GM21737 (cell line): ENCODE measurements at regions not wholly inside any gene's neighbourhood (a gene's known extent, or its start where the extent isn't known, plus 50 kb on each side); places are given as distances from the start of the nearest gene placed in this dataset.
"Not testable (repeated sequence)": the region's sequence is repeated elsewhere in the genome, so short reads cannot be mapped to it uniquely, and the experiment has no call there.

Source experiments
- ATAC-seq: cut with Tn5 transposase; IDR thresholded peaks from one replicate; pipeline ENCODE4 v1.9.1; 2021; ENCODE audit warnings: mild to moderate bottlenecking, moderate library complexity; ENCODE audit not compliant: unreplicated experiment

DNA sequence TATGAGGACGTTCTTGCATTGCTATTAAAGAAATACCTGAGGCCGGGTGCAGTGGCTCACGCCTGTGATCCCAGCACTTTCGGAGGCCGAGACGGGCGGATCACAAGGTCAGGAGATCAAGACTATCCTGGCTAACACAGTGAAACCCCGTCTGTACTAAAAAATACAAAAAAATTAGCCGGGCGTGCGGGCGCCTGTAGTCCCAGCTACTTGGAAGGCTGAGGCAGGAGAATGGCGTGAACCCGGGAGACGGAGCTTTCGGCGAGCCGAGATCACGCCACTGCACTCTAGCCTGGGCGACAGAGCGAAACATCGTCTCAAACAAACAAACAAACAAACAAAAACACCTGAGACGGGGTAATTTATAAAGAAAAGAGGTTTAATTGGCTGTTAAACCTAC is 674.0 kb downstream of the BRINP1 start:
- ATAC-seq: not testable (repeated sequence)

DNA sequence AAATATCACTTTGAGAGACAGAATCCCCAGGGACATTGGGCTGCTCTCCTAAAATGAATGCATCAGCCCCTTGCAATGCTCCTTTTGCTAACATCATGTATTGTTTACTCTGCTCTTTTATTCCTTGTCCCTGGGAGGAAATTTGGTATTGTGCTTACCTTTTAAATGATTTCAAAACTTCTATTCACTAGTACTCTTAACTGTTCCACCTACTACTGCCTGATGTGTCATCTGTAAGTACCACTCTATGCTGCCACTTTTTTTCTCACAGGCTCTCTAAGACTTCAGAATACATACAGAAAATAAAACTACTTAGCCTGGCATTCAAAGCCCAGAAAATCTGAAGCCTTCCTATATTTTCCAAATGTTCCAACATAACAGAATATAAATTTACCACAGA is 667.2 kb downstream of the BRINP1 start:
- ATAC-seq: no peak

DNA sequence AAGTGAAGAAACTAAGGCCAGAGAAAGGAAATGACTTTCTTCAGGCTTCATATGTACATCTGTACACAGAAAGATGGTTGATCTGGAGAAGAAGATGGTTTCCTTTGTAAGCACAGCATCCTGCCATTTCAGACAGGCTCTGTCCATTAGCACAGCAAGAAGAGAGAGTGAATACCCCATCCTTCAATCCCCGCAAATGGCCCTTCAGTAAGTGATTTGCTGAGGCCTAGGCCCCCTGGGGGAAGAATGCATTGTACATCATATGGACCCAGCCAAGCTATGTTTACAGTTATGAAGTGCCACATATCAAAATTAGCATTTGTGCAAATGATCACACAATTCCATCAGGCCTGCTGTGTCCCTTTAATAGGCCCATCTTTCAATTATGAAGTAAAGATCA is 657.4 kb downstream of the BRINP1 start:
- no peak for ATAC-seq

DNA sequence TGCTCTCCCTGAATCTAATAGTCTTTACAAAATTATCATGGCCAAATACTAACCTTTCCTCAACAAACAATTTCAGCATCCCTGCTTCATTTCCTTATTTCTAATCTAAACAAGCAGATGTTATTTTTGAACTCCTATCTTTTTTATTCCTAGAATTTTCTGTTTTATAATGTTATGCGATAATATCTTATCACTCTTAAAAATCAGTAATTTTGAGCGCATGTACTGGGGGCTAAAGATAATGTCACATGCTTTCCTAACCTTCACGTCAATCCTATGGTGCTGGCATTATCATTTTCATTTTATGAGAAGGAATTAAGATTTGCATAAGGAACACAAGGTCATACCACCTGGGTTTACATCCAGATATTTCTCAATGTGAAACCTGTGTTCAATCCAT is 648.0 kb downstream of the BRINP1 start:
- no peak for ATAC-seq

DNA sequence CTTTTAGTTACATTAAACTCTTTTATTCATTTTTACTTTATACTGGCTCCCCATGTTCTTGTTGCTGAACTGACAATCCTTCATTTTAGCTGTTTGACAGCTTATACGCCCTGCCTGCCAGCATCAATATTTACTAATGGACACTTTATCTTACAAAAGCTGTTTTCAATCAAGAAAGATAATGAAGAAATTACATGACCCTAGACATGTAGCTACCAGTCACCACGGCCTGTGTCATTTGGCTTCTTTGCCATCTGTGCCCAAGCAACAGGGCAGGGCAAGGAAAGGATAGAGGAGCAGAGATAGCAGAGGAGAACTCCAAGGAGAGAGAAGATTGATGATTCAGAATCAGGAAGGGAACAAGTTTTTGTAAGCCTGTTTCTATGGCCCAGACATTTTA is 647.3 kb downstream of the BRINP1 start:
- ATAC-seq: no peak

DNA sequence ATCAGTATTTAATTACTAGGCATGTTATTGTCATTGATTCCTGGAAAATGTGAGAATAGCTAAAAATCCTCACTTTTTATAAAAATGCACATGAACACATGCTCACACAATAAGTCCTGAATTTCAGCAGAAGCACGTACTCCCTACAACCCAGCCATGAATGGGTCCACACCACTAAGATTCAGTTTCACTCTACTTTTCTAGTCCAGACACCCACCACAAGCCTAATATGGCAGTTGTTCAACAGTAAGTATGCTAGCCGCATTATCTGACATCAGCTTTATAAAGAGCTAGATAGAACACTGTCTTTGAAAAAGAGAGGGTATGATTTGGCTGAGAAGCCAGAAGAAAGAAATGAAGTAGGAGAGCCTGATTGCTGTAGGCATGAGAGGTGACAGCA is 639.3 kb downstream of the BRINP1 start:
- no peak for ATAC-seq

DNA sequence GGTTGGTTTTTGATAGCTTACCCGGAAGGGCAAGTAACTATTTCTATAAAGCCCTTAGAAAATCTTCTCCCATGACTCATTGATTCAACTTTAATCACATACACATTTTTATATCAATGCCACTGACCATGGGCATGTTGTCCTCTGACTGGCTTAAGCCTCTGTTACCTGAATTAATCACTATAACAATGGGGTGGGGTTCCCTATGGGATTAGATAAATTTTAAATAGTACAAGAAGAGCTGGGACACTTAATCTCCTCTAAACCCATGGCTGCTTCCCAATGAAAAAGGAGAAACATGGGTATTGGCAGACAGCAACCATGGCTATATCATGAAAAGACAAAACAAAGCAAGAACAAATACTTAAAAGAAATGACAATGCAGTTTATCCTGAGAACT is 636.2 kb downstream of the BRINP1 start:
- ATAC-seq: no peak

DNA sequence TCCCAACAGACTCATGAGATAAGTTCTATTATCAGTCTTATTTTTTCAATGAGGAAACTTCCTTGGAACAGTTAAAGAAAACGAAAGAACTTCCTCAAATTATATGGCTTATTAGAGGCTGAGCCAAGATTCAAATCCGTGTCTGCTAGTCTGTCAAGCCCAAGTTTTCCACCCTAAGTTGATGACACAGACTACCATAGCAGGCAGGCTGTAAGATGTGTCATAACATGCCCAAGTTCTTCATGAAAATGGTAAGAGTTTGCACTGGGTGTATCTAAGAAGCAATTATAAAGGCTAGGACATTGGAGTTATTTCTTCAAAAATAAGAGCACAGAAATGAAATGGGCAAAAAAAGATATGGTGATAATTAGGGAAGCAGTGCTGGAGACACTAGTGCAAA is 634.5 kb downstream of the BRINP1 start:
- no peak for ATAC-seq

DNA sequence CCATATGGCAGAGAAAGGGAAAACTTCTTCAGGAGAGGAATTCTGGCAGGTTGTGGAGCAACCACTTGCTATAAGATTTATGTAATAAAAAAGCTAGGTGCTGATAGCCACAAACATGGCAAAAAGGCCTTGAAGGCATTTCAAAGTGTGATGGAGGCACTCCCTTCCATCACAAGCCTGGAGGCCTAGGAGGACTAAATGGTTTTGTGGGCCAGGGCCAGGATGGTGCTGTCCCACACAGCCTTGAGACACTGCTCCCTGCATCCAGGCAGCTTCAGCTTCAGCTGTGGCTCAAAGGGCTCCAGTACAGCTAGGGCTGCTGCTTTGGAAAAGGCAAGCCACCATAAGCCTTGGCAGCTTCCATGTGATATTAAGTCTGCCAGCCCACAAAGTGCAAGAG is 632.8 kb downstream of the BRINP1 start:
- no peak for ATAC-seq

DNA sequence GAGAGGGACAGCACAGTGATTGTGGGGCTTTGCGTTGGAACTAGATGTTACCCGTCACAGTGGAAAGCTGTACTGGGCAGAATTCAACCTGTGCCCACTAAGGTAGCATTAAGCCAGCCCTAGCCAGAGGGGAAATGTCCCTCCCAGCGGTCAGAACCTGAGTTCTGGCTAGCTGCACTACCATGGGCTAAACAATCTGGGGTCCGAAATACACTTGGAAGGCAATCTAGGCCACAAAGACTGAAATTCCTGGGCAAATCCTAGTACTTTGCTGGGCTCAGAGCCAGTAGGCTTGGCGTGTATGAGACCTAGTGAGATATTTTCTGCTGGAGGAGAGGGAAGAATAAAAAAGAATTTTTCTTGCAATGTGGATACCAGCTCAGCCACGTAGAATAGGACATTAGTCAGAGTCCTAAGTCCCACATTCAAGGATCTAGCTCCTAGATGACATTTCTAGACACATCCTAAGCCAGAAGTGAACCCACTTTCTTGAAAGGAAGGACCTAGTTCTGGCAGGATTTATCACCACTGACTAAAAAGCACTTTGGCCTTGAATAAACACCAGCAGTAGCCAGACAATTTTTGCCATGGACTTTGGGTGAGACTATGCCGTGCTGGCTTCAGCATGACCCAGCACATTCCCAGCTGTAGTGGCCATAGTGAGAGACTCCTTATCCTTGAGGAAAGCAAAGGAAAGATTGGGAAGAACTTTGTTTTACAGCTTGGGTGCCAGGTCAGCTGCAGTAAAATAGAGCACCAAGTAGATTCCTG is 618.0 kb downstream of the BRINP1 start:
- ATAC-seq: no peak

DNA sequence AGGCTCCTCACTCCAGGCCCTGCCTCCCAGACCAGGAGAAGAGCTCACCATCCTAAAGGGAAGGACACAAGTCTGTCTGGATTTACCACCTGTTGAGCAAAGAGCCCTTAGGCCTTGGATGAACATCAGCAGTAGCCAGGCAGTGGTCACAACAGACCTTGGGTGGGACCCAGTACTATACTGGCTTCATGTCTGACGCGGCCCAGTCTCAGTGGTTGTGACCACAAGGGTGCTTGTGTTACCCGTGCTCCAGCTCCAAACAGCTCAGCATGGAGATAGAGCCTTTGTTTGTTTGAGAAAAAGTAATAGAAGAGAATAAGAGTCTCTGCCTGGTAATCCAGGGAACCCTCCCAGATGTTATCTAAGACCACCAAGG is 617.4 kb downstream of the BRINP1 start:
- no peak for ATAC-seq

DNA sequence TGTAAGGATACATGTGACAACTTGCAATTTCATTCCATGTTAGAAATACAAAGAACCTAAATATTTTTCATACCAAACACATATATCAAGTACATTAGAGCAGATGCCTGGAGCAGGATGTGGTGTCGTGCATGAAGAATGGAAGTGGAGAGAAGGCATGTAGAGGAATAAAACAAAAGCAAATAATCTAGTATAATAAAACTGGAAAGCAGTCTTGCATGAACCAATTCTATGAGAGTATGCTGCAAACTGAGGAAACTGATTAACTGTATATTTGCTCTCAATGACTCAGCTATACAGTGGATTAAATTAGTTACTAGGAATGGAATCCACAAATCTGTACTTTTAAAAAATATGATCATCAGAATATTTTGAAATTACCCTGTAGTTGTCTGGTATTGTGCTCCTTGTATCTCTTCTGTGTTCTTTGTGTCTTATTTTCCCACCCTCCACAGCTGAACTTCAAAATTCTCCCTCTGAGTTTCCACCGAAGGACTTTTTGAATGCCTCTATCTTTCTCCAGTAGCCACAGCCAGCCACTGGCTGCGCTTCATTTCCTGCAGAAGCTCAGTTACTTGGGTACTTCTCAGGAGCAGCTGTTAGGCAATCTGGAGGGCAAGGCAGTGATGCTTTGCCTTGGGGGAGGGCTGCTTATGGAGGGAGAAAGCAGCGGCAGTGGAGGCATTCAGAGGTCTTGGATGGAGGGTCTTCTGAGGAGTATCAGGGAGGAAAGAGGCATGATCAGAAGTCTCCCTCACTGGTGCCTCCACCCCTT is 608.0 kb downstream of the BRINP1 start:
- no peak for ATAC-seq

DNA sequence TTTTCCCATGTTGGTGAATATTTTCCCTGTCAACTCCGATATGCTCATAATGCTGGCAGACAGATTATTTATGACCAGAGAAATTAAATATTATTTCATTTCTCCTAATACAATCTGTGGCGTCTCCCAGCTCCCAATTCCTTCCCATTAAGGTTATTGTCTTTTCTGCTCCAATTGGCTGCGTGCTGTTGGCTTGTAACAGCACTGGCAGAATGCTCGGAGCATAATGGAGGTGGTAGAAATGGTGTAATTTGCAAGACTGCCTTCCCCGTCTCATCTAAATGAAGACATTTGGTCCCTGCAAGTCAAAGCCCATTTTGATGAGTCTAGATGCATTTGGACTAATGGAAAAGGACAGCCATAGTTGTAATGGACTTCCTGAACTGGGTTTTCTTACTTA is 601.7 kb downstream of the BRINP1 start:
- no peak for ATAC-seq

DNA sequence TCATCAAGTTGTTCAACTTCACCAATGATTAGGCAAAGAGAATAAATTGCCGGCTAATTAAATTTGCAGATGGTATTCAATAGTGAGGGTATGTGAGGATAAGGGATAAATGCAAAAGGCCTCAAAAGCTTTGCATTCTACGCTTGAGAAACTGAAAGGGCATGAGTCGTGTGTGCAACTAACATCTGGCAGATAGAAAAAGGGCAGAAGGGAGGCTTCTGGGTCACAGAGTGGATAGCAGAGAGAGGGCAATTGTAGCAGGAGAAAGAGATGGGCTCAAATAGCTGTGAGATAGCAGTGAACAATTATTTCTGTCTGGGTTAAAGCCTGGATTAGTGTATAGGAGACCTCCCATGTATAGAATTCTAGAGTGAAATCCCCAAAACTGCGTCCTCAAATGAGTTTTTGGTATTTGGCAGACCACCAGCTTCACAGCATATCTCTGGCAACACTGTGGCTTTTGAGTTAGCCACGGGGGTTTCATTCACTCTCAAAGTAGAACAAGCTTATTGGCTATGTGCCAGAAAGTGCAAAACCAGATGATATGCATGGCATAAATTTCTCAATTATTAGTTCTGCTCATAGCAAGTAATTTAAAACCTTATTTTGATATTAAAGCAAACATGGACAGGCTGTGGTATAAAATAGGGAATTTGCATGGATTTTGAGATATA is 586.3 kb downstream of the BRINP1 start:
- ATAC-seq: no peak

DNA sequence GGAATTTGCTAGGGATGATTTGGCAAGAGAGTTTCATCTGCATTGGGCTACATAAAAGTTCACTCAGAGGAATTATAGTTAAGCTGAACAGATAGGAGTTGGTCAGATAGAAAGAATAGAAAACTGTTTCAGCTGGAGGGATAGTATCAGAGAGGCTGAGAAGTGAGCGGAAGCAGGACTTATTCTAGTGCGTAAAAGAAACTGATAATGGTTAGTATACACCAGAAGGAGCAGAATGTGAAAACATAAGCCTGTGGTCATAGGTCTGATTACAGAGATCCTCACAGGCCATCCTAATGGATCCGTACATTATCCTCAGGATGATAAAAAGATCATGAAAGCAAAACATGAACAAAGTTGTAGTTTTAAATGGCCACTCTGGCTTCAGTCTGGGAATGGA is 585.2 kb downstream of the BRINP1 start:
- ATAC-seq: no peak

DNA sequence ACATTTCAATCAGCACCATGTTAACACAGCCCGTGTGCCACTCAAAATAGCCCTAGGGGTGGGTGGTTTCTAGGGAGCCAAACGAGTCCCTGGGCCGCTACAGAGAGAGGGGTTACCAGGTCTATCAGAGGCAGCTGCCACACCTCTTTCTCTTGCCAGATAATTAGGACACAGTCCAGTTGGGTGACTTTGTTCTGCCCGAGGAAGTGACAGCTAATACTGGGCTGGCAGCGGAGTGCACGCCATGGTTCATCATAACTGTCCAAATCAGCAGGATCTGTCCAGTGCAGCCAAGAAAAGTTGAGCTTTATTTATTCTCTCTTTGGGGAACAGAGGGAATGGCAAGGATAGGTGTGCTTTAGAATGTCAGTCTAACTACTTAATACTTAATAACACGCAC is 583.8 kb downstream of the BRINP1 start:
- ATAC-seq: no peak

DNA sequence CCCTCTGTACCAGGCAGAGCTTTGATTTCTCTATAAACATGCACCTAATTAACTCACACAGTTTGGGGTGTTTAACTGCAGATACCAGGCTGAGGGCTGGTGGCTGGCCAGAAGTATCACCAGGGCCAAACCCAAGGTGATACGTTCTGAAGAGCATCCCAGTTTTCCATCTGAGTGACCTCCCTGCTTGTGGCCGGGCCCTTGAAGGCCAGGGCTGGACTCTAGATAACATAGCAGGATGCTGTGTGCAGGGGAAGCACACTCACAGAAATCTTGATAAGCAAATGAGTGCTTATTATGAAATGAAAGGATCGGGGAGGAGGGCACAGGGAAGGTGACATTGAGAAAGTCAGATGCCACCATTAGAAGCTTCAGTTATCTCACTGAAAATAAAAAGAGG is 582.4 kb downstream of the BRINP1 start:
- ATAC-seq: no peak

DNA sequence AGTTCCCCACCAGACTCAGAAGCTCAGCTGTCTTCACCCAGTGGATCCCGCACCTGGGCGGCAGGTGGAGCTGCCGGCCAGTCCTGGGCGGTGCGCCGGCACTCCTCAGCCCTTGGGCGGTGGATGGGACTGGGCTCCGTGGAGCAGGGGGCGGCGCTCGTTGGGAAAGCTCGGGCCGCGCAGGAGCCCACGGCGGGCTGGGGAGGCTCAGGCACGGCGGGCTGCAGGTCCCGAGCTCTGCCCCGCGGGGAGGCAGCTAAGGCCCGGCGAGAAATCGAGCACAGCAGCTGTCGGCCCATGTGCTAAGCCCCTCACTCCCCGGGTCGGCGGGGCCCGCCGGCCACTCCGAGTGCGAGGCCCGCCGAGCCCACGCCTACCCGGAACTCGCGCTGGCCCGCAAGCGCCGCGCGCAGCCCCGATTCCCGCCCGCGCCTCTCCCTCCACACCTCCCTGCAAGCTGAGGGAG is 560.0 kb downstream of the BRINP1 start:
- no peak for ATAC-seq

DNA sequence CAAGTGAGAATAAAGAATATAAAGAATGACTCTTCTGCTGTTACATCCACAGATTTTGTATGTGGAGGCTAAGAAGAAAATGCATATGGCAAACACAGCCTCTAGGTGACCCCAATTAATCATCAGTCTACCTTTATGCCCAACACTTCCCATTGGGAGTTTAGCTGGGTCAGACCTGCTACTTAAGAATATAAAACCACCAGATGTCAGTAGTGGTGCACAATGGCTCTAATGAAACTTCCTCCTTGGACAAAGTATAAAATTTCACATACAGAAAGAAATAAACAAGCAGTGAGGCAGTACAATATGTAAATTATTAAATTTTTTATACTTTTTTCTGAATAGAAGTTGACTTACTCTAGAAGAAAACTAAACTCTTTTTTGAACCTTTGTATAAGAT is 539.9 kb downstream of the BRINP1 start:
- no peak for ATAC-seq

DNA sequence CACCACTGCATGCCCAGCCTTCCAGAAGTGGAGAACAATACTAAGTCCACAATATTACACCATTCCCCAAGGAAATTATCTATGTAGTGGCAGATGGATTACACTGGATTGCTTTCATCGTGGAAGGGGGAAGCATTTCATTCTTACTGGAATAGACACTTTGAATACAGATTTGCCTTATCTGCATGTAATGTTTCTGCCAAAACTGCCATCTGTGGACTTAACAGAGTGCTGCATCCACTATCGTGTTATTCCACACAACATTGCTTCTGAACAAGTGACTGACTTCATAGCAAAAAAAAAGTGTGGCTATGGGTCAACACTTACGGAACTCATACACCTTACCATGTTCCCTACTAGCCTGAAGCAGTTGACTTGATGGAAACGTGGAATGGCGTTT is 536.9 kb downstream of the BRINP1 start:
- ATAC-seq: no peak

DNA sequence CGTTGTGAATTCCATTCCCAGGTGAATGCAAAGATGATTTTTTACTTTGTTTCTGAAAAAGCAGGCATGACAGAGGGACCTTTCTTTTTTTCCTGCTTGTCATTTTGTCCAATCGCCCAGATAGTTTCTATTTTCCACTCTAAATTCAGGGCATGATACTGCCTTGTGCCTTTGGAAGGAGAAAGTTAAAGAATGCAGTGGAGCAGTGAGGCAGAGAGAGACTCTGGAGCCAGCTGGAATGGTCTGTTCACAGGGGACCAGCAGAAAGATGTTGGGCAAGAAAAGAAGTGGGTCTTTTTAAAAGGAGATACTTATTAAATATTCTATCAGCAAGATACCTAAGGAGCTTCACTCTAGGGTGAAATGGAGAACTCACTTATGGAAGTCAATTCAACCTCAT is 532.3 kb downstream of the BRINP1 start:
- no peak for ATAC-seq

DNA sequence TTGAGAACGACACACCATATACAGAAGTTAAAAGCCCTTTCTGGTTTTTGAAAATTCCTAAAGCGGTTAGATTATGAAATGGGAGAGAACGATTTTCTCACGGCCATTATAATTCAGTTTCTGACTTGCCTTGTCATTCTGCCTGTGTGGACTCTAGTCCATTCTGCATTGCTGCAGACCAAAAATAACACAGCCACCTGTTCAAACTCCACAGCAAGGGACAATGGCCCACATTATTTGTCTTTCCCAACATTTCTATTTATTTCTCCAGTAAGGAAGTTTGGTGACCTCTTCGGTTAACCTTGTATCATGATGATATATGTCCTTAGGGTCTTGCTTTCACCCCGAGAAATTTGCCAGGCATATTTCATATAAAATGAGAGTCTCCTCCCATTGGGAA is 497.7 kb downstream of the BRINP1 start:
- no peak for ATAC-seq
